ENCODE measurements at regions not wholly inside any gene's neighbourhood (a gene's known extent, or its start where the extent isn't known, plus 50 kb on each side); places are given as distances from the start of the nearest gene placed in this dataset.
"Not testable (repeated sequence)": the region's sequence is repeated elsewhere in the genome, so short reads cannot be mapped to it uniquely, and the experiment has no call there.

- no peak for TF ChIP-seq ARNTL (CRISPR knock-in tag; IDR thresholded peaks at IDR 0.05; ENCODE audit: borderline replicate concordance, low read depth)
- no peak for TF ChIP-seq TOX (CRISPR knock-in tag; IDR thresholded peaks at IDR 0.05; ENCODE audit: borderline replicate concordance)
- no peak for TF ChIP-seq OSR1 (CRISPR knock-in tag; IDR thresholded peaks at IDR 0.05)
- TF ChIP-seq ZNF8 (CRISPR knock-in tag; IDR thresholded peaks at IDR 0.05): no peak
- TF ChIP-seq ISL1 (CRISPR knock-in tag; IDR thresholded peaks at IDR 0.05): no peak
- TF ChIP-seq SNAI2 (CRISPR knock-in tag; IDR thresholded peaks at IDR 0.05): no peak
- TF ChIP-seq GLIS3 (CRISPR knock-in tag; IDR thresholded peaks at IDR 0.05): no peak
- TF ChIP-seq POU6F1 (CRISPR knock-in tag; IDR thresholded peaks at IDR 0.05; ENCODE audit: borderline replicate concordance, low read depth): no peak
These were observed 246.6 kb upstream of the B3GAT1 start (continued) for GRCh38 chr11:134658481-134659225.

GRCh38 chr11:134657631-134658030 lies 245.6 kb upstream of the B3GAT1 start:
- ATAC-seq: no peak

GRCh38 chr11:134656861-134657540 lies 245.0 kb upstream of the B3GAT1 start:
- no peak for TF ChIP-seq SNAI2 (CRISPR knock-in tag; IDR thresholded peaks at IDR 0.05)
- TF ChIP-seq CSRNP3 (CRISPR knock-in tag; IDR thresholded peaks at IDR 0.05): no peak
- no peak for TF ChIP-seq TOX (CRISPR knock-in tag; IDR thresholded peaks at IDR 0.05; ENCODE audit: borderline replicate concordance)
- TF ChIP-seq ZFP30 (CRISPR knock-in tag; IDR thresholded peaks at IDR 0.05): no peak
- TF ChIP-seq RARB (CRISPR knock-in tag; IDR thresholded peaks at IDR 0.05): no peak
- no peak for TF ChIP-seq TCF4 (CRISPR knock-in tag; IDR thresholded peaks at IDR 0.05; ENCODE audit: borderline replicate concordance)
- TF ChIP-seq ZFP3 (CRISPR knock-in tag; IDR thresholded peaks at IDR 0.05): no peak
- no peak for TF ChIP-seq CSDC2 (CRISPR knock-in tag; IDR thresholded peaks at IDR 0.05)
- TF ChIP-seq GLIS3 (CRISPR knock-in tag; IDR thresholded peaks at IDR 0.05): no peak
- TF ChIP-seq POU6F1 (CRISPR knock-in tag; IDR thresholded peaks at IDR 0.05; ENCODE audit: borderline replicate concordance, low read depth): no peak
- no peak for ATAC-seq

More at GRCh38 chr11:134657631-134658030, 245.6 kb upstream of the B3GAT1 start:
- TF ChIP-seq CSRNP3 (CRISPR knock-in tag; IDR thresholded peaks at IDR 0.05): no peak
- TF ChIP-seq ISL1 (CRISPR knock-in tag; IDR thresholded peaks at IDR 0.05): no peak
- TF ChIP-seq CREB5 (CRISPR knock-in tag; IDR thresholded peaks at IDR 0.05; ENCODE audit: low read depth): no peak
- TF ChIP-seq ZC3H10 (CRISPR knock-in tag; IDR thresholded peaks at IDR 0.05): no peak

- not testable (repeated sequence) for ATAC-seq
These were observed 244.2 kb upstream of the B3GAT1 start for GRCh38 chr11:134656086-134656840.
